GM12878 (cell line): ENCODE measurements at regions not wholly inside any gene's neighbourhood (a gene's known extent, or its start where the extent isn't known, plus 50 kb on each side); places are given as distances from the start of the nearest gene placed in this dataset.
A peak's percentile ranks its signal among the peaks of the same experiment; 100 is the strongest.

Experiments used
- ATAC-seq: fragments of 200-7000 bp; cut with Tn5 transposase; 3 replicates; pipeline ENCODE4 v1.9.1; 2020; ENCODE audit warnings: mild to moderate bottlenecking, moderate library complexity
- BruUV-seq: library from RNA; stranded (reverse); fragments of 400-500 nt; replicated peaks from 2 replicates; lab custom pipeline; 2021; lab: Mats Ljungman, UMichigan
- CTCF ChIA-PET: fragments of 300-600 bp; sonication (Branson Sonifier 250); formaldehyde crosslinking; extraction: SDS; loops from one replicate; lab custom pipeline; 2021; ENCODE audit warnings: inconsistent platforms; lab: Yijun Ruan, JAX
- POLR2A ChIA-PET: fragments of 350-600 bp; formaldehyde crosslinking; extraction: SDS; loops from one replicate; lab custom pipeline; 2021; ENCODE audit warnings: inconsistent platforms; lab: Charles Lee
- RAD21 ChIA-PET: fragments of 300-600 bp; sonication (Branson Sonifier 250); formaldehyde crosslinking; loops from one replicate; lab custom pipeline; 2023; ENCODE audit warnings: antibody characterized with exemption; ENCODE audit not compliant: unreplicated experiment; lab: Charles Lee
- SMC1A ChIA-PET: fragments of 300-600 bp; sonication (Branson Sonifier 250); formaldehyde crosslinking; loops from one replicate; lab custom pipeline; 2023; ENCODE audit not compliant: unreplicated experiment, uncharacterized antibody; lab: Charles Lee
- DNase-seq: peaks from one replicate; pipeline ENCODE4 v3.0.0-alpha.2; 2011; ENCODE audit warnings: low read depth, low spot score
- FAIRE-seq: peaks from 3 replicates; lab custom pipeline; 2011; peaks lifted over from hg19 to GRCh38; lab: Jason Lieb, UNC
- H2AFZ ChIP-seq: 2 replicates; pipeline ENCODE4 v1.6.0; 2011; ENCODE audit warnings: low read depth, low read length, control low read depth; ENCODE audit not compliant: control insufficient read depth
- H3K27ac ChIP-seq: 2 replicates; pipeline ENCODE4 v1.5.1; 2011; ENCODE audit warnings: control low read depth; ENCODE audit not compliant: control insufficient read depth, insufficient read depth
- H3K27me3 ChIP-seq, 2 experiments: replicated peaks in 1 of 2; 2 replicates each; pipeline versions ENCODE4 v1.6.0 to v1.6.1; 2011; ENCODE audit warnings: low read length in 1 of 2; ENCODE audit not compliant: control insufficient read depth in 2 of 2, insufficient read depth in 2 of 2
- H3K36me3 ChIP-seq, 2 experiments: 2 replicates each; pipeline ENCODE4 v1.5.1; 2011; ENCODE audit warnings: low read length in 1 of 2; ENCODE audit not compliant: control insufficient read depth in 2 of 2, insufficient read depth in 2 of 2
- H3K4me1 ChIP-seq: 2 replicates; pipeline ENCODE4 v1.6.1; 2011; ENCODE audit warnings: mild to moderate bottlenecking, low read length, moderate library complexity, mixed read lengths; ENCODE audit not compliant: control insufficient read depth, insufficient read depth
- H3K4me2 ChIP-seq: 2 replicates; pipeline ENCODE4 v1.6.0; 2011; ENCODE audit warnings: control low read depth; ENCODE audit not compliant: control insufficient read depth, insufficient read depth
- H3K4me3 ChIP-seq: fragments of 200-600 bp; sonication (generic); 2 replicates; pipeline ENCODE4 v1.5.1; 2016
- H3K79me2 ChIP-seq: 2 replicates; pipeline ENCODE4 v1.6.0; 2011; ENCODE audit warnings: low read length; ENCODE audit not compliant: control insufficient read depth, insufficient read depth
- H3K9ac ChIP-seq: 2 replicates; pipeline ENCODE4 v1.8.0; 2011; ENCODE audit warnings: low read length, control low read depth, mixed read lengths; ENCODE audit not compliant: control insufficient read depth, insufficient read depth
- H3K9me3 ChIP-seq: replicated peaks from 3 replicates; pipeline ENCODE4 v1.5.1; 2011; ENCODE audit warnings: mild to moderate bottlenecking, low read length; ENCODE audit not compliant: control insufficient read depth, insufficient read depth
- H4K20me1 ChIP-seq: 2 replicates; pipeline ENCODE4 v1.6.0; 2011; ENCODE audit not compliant: control insufficient read depth, insufficient read depth
- EP300 ChIP-seq, 2 experiments: fragments of 150-350 bp in 1 of 2; IDR thresholded peaks; 2 replicates each; pipeline ENCODE4 v1.6.1; 2011 to 2012; ENCODE audit warnings: low read depth in 2 of 2, low read length in 2 of 2, borderline replicate concordance in 1 of 2, improper control_type of control experiment in 1 of 2, inconsistent platforms in 1 of 2; ENCODE audit not compliant: control insufficient read depth in 1 of 2
- ZNF687 ChIP-seq: fragments of 450-650 bp; IDR thresholded peaks from 2 replicates; pipeline ENCODE4 v1.6.1; 2017; ENCODE audit warnings: mild to moderate bottlenecking, moderate library complexity
- WGBS: methylation state at CpG from one replicate; pipeline ENCODE4 v1.1.6; 2016; ENCODE audit warnings: low lambda C conversion rate; ENCODE audit not compliant: insufficient replicate concordance, insufficient coverage; ENCODE audit errors: missing lambda C conversion rate; 5-methylcytosine and 5-hydroxymethylcytosine counted together
- in situ Hi-C: fragments of 300-500 bp; cut with MboI; formaldehyde crosslinking; loops from 9 replicates; pipeline ENCODE4 v1.14.3; 2018; ENCODE audit warnings: mixed read lengths
- intact Hi-C: fragments of 100-400 bp; cut with micrococcal nuclease; formaldehyde crosslinking; loops from one replicate; pipeline ENCODE4 v1.14.2; 2022; ENCODE audit not compliant: unreplicated experiment
- TF ChIP-seq, protein P1 (sequence below): fragments of 450-650 bp; IDR thresholded peaks from 2 replicates; pipeline ENCODE4 v1.6.1; 2017; ENCODE audit warnings: low read depth, mild to moderate bottlenecking, moderate library complexity

- no peaks in the 10 kb centered on the region for H3K27me3 ChIP-seq
- POLR2A ChIA-PET: no interaction called here
- H3K79me2 ChIP-seq: no peaks in the 10 kb centered on the region
- no peak for TF ChIP-seq EP300 (IDR thresholded peaks at IDR 0.05; ENCODE audit: borderline replicate concordance in 1 of 2, control insufficient read depth in 1 of 2, low read depth in 2 of 2, low read length in 2 of 2)
- TF ChIP-seq, protein P1, sequence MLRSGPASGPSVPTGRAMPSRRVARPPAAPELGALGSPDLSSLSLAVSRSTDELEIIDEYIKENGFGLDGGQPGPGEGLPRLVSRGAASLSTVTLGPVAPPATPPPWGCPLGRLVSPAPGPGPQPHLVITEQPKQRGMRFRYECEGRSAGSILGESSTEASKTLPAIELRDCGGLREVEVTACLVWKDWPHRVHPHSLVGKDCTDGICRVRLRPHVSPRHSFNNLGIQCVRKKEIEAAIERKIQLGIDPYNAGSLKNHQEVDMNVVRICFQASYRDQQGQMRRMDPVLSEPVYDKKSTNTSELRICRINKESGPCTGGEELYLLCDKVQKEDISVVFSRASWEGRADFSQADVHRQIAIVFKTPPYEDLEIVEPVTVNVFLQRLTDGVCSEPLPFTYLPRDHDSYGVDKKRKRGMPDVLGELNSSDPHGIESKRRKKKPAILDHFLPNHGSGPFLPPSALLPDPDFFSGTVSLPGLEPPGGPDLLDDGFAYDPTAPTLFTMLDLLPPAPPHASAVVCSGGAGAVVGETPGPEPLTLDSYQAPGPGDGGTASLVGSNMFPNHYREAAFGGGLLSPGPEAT: peak; percentile 32; the same call in 1 of the 2 replicates
- TF ChIP-seq ZNF687: 0 out of 2 replicates have a peak, but pooled peaks have one; percentile 36
- TF ChIP-seq, all 136 proteins: peak for 2
- 30% methylated on average over 2 of the region's 2 CpGs for WGBS
- in situ Hi-C loops (no loop called here), intact Hi-C loops (no loop called here)
- H3K4me1 ChIP-seq: no peaks in the 10 kb centered on the region
- RAD21 ChIA-PET: no interaction called here
- ATAC-seq: peak; percentile 87
- DNase-seq: no peak
- no peak overlapping the region for H3K27ac ChIP-seq
- peak overlapping the region; percentile 16; the same call in 1 of the 2 replicates for H2AFZ ChIP-seq
- no peak for FAIRE-seq
- no peak overlapping the region for H3K4me3 ChIP-seq
- H3K9ac ChIP-seq: no peak overlapping the region
- H3K36me3 ChIP-seq: no peaks in the 10 kb centered on the region
- CTCF ChIA-PET: no interaction called here
- SMC1A ChIA-PET: interaction anchor here (1.0 kb wide), 1 partner anchor 36 kb away, joined by 3 read pairs; no protein-coding TSS in a partner anchor
- no peaks in the 10 kb centered on the region for H4K20me1 ChIP-seq
- H3K9me3 ChIP-seq: no peaks in the 10 kb centered on the region
- BruUV-seq: no TSS peak
- no peak overlapping the region for H3K4me2 ChIP-seq
These were observed 384.3 kb upstream of the EPHA6 start for GRCh38 chr3:96430079-96430478.
